ENCODE measurements at regions not wholly inside any gene's neighbourhood (a gene's known extent, or its start where the extent isn't known, plus 50 kb on each side); places are given as distances from the start of the nearest gene placed in this dataset.

GRCh38 chr13:71018995-71019394 is 848.0 kb downstream of the DACH1 start:
- intact Hi-C loops (cut with DNase I): no loop called here
- no peaks in the 10 kb centered on the region for H3K27me3 ChIP-seq
- H3K9ac ChIP-seq (ENCODE audit: low read depth in 2 of 2, low read length in 2 of 2): no peak overlapping the region
- DNase-seq: no peak
- no peak for TF ChIP-seq CTCF (IDR thresholded peaks at IDR 0.05)
- H3K4me1 ChIP-seq: no peaks in the 10 kb centered on the region
- no peaks in the 10 kb centered on the region for H3K36me3 ChIP-seq
- H3K4me3 ChIP-seq: no peak overlapping the region
- H3K27ac ChIP-seq: no peak overlapping the region
- H3K9me3 ChIP-seq: no peaks in the 10 kb centered on the region

GRCh38 chr13:71018544-71018943 is 848.5 kb downstream of the DACH1 start:
- Histone ChIP-seq H3K4me3 (no peak overlapping the region), H3K27ac (no peak overlapping the region), H3K4me1 (no peaks in the 10 kb centered on the region), H3K27me3 (no peaks in the 10 kb centered on the region), H3K9me3 (no peaks in the 10 kb centered on the region), H3K36me3 (no peaks in the 10 kb centered on the region), H3K9ac (ENCODE audit: low read depth in 2 of 2, low read length in 2 of 2) (no peak overlapping the region)
- no peak for DNase-seq
- no peak for TF ChIP-seq CTCF (IDR thresholded peaks at IDR 0.05)
- intact Hi-C loops (cut with DNase I): no loop called here

- intact Hi-C loops (cut with DNase I): no loop called here
- H3K9ac ChIP-seq (ENCODE audit: low read depth in 2 of 2, low read length in 2 of 2): no peak overlapping the region
These were observed 849.4 kb downstream of the DACH1 start for GRCh38 chr13:71017607-71018006.

GRCh38 chr13:71015516-71015915 is 851.5 kb downstream of the DACH1 start:
- H3K9me3 ChIP-seq: no peaks in the 10 kb centered on the region
- H3K27ac ChIP-seq: no peak overlapping the region
- no peak overlapping the region for H3K4me3 ChIP-seq
- no peak for DNase-seq
- no peak for TF ChIP-seq CTCF (IDR thresholded peaks at IDR 0.05)
- intact Hi-C loops (cut with DNase I): no loop called here
- no peak overlapping the region for H3K9ac ChIP-seq (ENCODE audit: low read depth in 2 of 2, low read length in 2 of 2)
- no peaks in the 10 kb centered on the region for H3K4me1 ChIP-seq
- H3K36me3 ChIP-seq: no peaks in the 10 kb centered on the region
- no peaks in the 10 kb centered on the region for H3K27me3 ChIP-seq

More at GRCh38 chr13:71017607-71018006, 849.4 kb downstream of the DACH1 start:
- Histone ChIP-seq H3K9me3 (no peaks in the 10 kb centered on the region), H3K36me3 (no peaks in the 10 kb centered on the region), H3K27me3 (no peaks in the 10 kb centered on the region), H3K4me3 (no peak overlapping the region), H3K4me1 (no peaks in the 10 kb centered on the region), H3K27ac (no peak overlapping the region)
- DNase-seq: no peak
- TF ChIP-seq CTCF (IDR thresholded peaks at IDR 0.05): no peak

- TF ChIP-seq CTCF (IDR thresholded peaks at IDR 0.05): no peak
- intact Hi-C loops (cut with DNase I): no loop called here
These were observed 852.0 kb downstream of the DACH1 start for GRCh38 chr13:71015021-71015420.

GRCh38 chr13:71005919-71006318 is 861.1 kb downstream of the DACH1 start:
- TF ChIP-seq CTCF (IDR thresholded peaks at IDR 0.05): no peak
- DNase-seq: no peak
- Histone ChIP-seq H3K9ac (ENCODE audit: low read depth in 2 of 2, low read length in 2 of 2) (no peak overlapping the region), H3K4me3 (no peak overlapping the region), H3K27ac (no peak overlapping the region), H3K27me3 (no peaks in the 10 kb centered on the region), H3K9me3 (no peaks in the 10 kb centered on the region), H3K4me1 (no peaks in the 10 kb centered on the region), H3K36me3 (no peaks in the 10 kb centered on the region)
- intact Hi-C loops (cut with DNase I): no loop called here

More at GRCh38 chr13:71015021-71015420, 852.0 kb downstream of the DACH1 start:
- Histone ChIP-seq H3K27me3 (no peaks in the 10 kb centered on the region), H3K4me3 (no peak overlapping the region), H3K9me3 (no peaks in the 10 kb centered on the region), H3K4me1 (no peaks in the 10 kb centered on the region), H3K9ac (ENCODE audit: low read depth in 2 of 2, low read length in 2 of 2) (no peak overlapping the region), H3K36me3 (no peaks in the 10 kb centered on the region), H3K27ac (no peak overlapping the region)
- DNase-seq: no peak

Measured in colonic mucosa (tissue), 4 donors.